ENCODE measurements at regions not wholly inside any gene's neighbourhood (a gene's known extent, or its start where the extent isn't known, plus 50 kb on each side); places are given as distances from the start of the nearest gene placed in this dataset.

DNA sequence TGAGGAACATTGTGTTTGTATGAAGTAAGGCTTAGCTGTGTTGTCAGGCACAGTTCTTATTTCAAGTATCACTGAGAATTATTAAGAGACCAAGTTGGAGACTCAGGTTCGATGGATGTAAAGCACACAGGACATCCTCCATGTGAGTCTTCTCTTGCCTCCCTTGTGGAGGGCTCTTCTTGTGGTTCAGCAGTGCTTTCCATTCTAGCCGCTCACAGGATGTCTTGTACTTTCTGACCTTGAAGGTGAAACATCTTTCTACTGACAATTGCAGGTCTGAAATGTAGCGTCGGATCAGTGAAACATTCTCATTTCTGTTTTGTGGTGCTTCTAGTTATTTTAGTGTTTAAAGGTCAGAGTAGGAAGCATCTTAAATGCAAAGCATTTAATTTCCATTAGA is 154.6 kb downstream of the HIPK3 start:
- TF ChIP-seq POLR2A (IDR thresholded peaks at IDR 0.05): no peak
- TF ChIP-seq, protein P1, sequence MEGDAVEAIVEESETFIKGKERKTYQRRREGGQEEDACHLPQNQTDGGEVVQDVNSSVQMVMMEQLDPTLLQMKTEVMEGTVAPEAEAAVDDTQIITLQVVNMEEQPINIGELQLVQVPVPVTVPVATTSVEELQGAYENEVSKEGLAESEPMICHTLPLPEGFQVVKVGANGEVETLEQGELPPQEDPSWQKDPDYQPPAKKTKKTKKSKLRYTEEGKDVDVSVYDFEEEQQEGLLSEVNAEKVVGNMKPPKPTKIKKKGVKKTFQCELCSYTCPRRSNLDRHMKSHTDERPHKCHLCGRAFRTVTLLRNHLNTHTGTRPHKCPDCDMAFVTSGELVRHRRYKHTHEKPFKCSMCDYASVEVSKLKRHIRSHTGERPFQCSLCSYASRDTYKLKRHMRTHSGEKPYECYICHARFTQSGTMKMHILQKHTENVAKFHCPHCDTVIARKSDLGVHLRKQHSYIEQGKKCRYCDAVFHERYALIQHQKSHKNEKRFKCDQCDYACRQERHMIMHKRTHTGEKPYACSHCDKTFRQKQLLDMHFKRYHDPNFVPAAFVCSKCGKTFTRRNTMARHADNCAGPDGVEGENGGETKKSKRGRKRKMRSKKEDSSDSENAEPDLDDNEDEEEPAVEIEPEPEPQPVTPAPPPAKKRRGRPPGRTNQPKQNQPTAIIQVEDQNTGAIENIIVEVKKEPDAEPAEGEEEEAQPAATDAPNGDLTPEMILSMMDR (IDR thresholded peaks at IDR 0.05 in 4 of 5, conservative IDR thresholded peaks at IDR 0.05 in 1 of 5): no peak

Measured in gastrocnemius medialis (tissue), 4 donors.